Body of pancreas (tissue), 4 donors: ENCODE measurements at regions not wholly inside any gene's neighbourhood (a gene's known extent, or its start where the extent isn't known, plus 50 kb on each side); places are given as distances from the start of the nearest gene placed in this dataset.

ENCODE experiments used
- ATAC-seq: fragments of 150-250 bp; one replicate; pipeline ENCODE4 v1.9.1; 2016
- DNase-seq, 4 donors: peaks; one replicate each; pipeline ENCODE4 v3.0.0-alpha.2; 2019
- H3K27ac ChIP-seq, 4 donors: fragments of 200-600 bp; sonication (generic); 1 replicate in 3 of 4; 2 replicates in 1 of 4; pipeline versions ENCODE4 v1.5.1 to v1.6.1; 2016 to 2019; ENCODE audit warnings: mild to moderate bottlenecking in 1 of 4, mixed read lengths in 1 of 4, moderate library complexity in 1 of 4
- H3K27me3 ChIP-seq, 2 donors: fragments of 200-600 bp; sonication (generic); one replicate each; pipeline ENCODE4 v1.6.0; 2016; ENCODE audit warnings: mild to moderate bottlenecking in 1 of 2
- H3K36me3 ChIP-seq, 2 donors: fragments of 200-600 bp; sonication (generic); replicated peaks in 1 of 2; 2 replicates each; pipeline ENCODE4 v1.5.1; 2016; ENCODE audit warnings: low read depth in 2 of 2; ENCODE audit not compliant: insufficient read depth in 1 of 2
- H3K4me1 ChIP-seq: fragments of 200-600 bp; sonication (generic); one replicate; pipeline ENCODE4 v1.6.0; 2016
- H3K4me3 ChIP-seq, 2 donors: fragments of 200-600 bp; sonication (generic); 1 replicate in 1 of 2; 2 replicates in 1 of 2; pipeline ENCODE4 v1.5.1; 2016 to 2019
- H3K9me3 ChIP-seq, 3 donors: fragments of 200-600 bp; sonication (generic); 1 replicate in 2 of 3; 2 replicates in 1 of 3; pipeline ENCODE4 v1.5.1; 2016
- CTCF ChIP-seq, 7 experiments: fragments of 450-650 bp in 4 of 7; fragments of 200-600 bp in 3 of 7; sonication (generic) in 3 of 7; IDR thresholded peaks; one replicate each; pipeline ENCODE4 v1.5.1; 2016 to 2019; ENCODE audit warnings: antibody characterized with exemption in 7 of 7
- POLR2A ChIP-seq, 3 donors: fragments of 450-650 bp; IDR thresholded peaks; one replicate each; pipeline ENCODE4 v1.6.1; 2016; ENCODE audit warnings: antibody characterized with exemption in 3 of 3, mild to moderate bottlenecking in 2 of 3
- WGBS, 2 donors: methylation state at CpG; one replicate each; pipeline ENCODE4 v1.1.5; 2017; 5-methylcytosine and 5-hydroxymethylcytosine counted together
- intact Hi-C: fragments of 100-400 bp; cut with DNase I; formaldehyde crosslinking; loops from one replicate; pipeline ENCODE4 v1.15.1; 2023

- ATAC-seq = no peak
- DNase-seq = no peak
- no peaks in the 10 kb centered on the region for H3K9me3 ChIP-seq
- WGBS, 2 donors = 95 to 100% methylated on average over 3 of the region's 3 CpGs
- TF ChIP-seq CTCF (IDR thresholded peaks at IDR 0.05) = no peak
- TF ChIP-seq POLR2A (IDR thresholded peaks at IDR 0.05) = no peak
- H3K27me3 ChIP-seq = no peaks in the 10 kb centered on the region
- no peaks in the 10 kb centered on the region for H3K36me3 ChIP-seq
- H3K4me1 ChIP-seq = no peaks in the 10 kb centered on the region
- no peak overlapping the region for H3K4me3 ChIP-seq
- no peak overlapping the region for H3K27ac ChIP-seq
- intact Hi-C loops = no loop called here
These were observed 132.4 kb downstream of the RPL22L1 start for GRCh38 chr3:170737498-170738162.

GRCh38 chr3:170735821-170736220, 134.2 kb downstream of the RPL22L1 start:
- H3K36me3 ChIP-seq = no peaks in the 10 kb centered on the region
- ATAC-seq = no peak
- no peaks in the 10 kb centered on the region for H3K9me3 ChIP-seq
- H3K4me3 ChIP-seq = no peak overlapping the region
- H3K27ac ChIP-seq = no peak overlapping the region
- 85% methylated on average over 2 of the region's 2 CpGs for WGBS, 2 donors
- no peak for TF ChIP-seq POLR2A (IDR thresholded peaks at IDR 0.05)
- TF ChIP-seq CTCF (IDR thresholded peaks at IDR 0.05) = no peak
- H3K27me3 ChIP-seq = no peaks in the 10 kb centered on the region
- no peaks in the 10 kb centered on the region for H3K4me1 ChIP-seq
- no peak for DNase-seq
- intact Hi-C loops = no loop called here

GRCh38 chr3:170734735-170735065, 135.3 kb downstream of the RPL22L1 start:
- no peak for ATAC-seq
- 73 to 92% methylated on average over 1 of the region's 1 CpG for WGBS, 2 donors
- intact Hi-C loops = no loop called here
- H3K9me3 ChIP-seq = no peaks in the 10 kb centered on the region
- no peak for TF ChIP-seq POLR2A (IDR thresholded peaks at IDR 0.05)
- TF ChIP-seq CTCF (IDR thresholded peaks at IDR 0.05) = no peak
- no peaks in the 10 kb centered on the region for H3K4me1 ChIP-seq
- H3K27ac ChIP-seq = no peak overlapping the region
- H3K36me3 ChIP-seq = no peaks in the 10 kb centered on the region
- no peak for DNase-seq
- H3K27me3 ChIP-seq = no peaks in the 10 kb centered on the region
- H3K4me3 ChIP-seq = no peak overlapping the region

GRCh38 chr3:170734043-170734734, 135.8 kb downstream of the RPL22L1 start:
- no peaks in the 10 kb centered on the region for H3K4me1 ChIP-seq
- no peak overlapping the region for H3K27ac ChIP-seq
- intact Hi-C loops = no loop called here
- H3K4me3 ChIP-seq = no peak overlapping the region
- no peak for TF ChIP-seq CTCF (IDR thresholded peaks at IDR 0.05)
- TF ChIP-seq POLR2A (IDR thresholded peaks at IDR 0.05) = no peak
- H3K27me3 ChIP-seq = no peaks in the 10 kb centered on the region
- no peak for ATAC-seq
- no peaks in the 10 kb centered on the region for H3K9me3 ChIP-seq
- no peak for DNase-seq
- no peaks in the 10 kb centered on the region for H3K36me3 ChIP-seq
- WGBS, 2 donors = 73 to 79% methylated on average over 7 of the region's 7 CpGs
